ENCODE measurements at regions not wholly inside any gene's neighbourhood (a gene's known extent, or its start where the extent isn't known, plus 50 kb on each side); places are given as distances from the start of the nearest gene placed in this dataset.

DNA sequence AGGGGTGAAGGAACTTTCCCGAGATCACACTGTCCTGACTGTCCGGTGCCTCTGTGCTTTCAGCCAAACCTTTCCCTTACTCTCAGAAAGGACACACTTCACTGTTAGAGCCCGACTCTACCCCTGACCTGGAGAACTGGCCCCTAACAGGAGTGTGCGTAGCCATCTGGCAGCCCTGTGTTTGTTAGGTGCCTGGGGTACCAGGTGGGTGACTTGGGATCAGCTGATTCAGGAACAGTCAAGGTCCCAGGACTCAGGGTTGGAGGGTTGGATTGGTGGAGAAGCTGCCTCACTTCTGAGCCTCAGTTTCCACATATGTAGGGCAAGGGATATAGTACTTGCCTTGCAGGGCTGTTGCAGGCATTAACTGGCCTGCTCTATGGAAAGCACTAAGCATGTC is 98.3 kb upstream of the SLC6A11 start:
- TF ChIP-seq, protein P1, sequence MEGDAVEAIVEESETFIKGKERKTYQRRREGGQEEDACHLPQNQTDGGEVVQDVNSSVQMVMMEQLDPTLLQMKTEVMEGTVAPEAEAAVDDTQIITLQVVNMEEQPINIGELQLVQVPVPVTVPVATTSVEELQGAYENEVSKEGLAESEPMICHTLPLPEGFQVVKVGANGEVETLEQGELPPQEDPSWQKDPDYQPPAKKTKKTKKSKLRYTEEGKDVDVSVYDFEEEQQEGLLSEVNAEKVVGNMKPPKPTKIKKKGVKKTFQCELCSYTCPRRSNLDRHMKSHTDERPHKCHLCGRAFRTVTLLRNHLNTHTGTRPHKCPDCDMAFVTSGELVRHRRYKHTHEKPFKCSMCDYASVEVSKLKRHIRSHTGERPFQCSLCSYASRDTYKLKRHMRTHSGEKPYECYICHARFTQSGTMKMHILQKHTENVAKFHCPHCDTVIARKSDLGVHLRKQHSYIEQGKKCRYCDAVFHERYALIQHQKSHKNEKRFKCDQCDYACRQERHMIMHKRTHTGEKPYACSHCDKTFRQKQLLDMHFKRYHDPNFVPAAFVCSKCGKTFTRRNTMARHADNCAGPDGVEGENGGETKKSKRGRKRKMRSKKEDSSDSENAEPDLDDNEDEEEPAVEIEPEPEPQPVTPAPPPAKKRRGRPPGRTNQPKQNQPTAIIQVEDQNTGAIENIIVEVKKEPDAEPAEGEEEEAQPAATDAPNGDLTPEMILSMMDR (IDR thresholded peaks at IDR 0.05): no peak
- TF ChIP-seq EZH2 (IDR thresholded peaks at IDR 0.05) (no peak), EZH2phosphoT487 (IDR thresholded peaks at IDR 0.05) (no peak)
